Subcutaneous abdominal adipose tissue (tissue), 5 donors: ENCODE measurements at regions not wholly inside any gene's neighbourhood (a gene's known extent, or its start where the extent isn't known, plus 50 kb on each side); places are given as distances from the start of the nearest gene placed in this dataset.
"Not testable (repeated sequence)": the region's sequence is repeated elsewhere in the genome, so short reads cannot be mapped to it uniquely, and the experiment has no call there.

ENCODE experiments used
- H3K27ac ChIP-seq: one replicate; pipeline ENCODE4 v1.7.0; 2013; ENCODE audit warnings: low read depth, mild to moderate bottlenecking, inconsistent platforms, low read length, moderate library complexity
- H3K27me3 ChIP-seq, 5 donors: one replicate each; pipeline ENCODE4 v1.7.0; 2013; ENCODE audit warnings: low read length in 5 of 5, inconsistent platforms in 1 of 5; ENCODE audit not compliant: control insufficient read depth in 5 of 5, insufficient read depth in 4 of 5
- H3K36me3 ChIP-seq, 5 donors: one replicate each; pipeline ENCODE4 v1.7.0; 2013; ENCODE audit warnings: low read length in 5 of 5; ENCODE audit not compliant: control insufficient read depth in 5 of 5, insufficient read depth in 5 of 5
- H3K4me1 ChIP-seq, 5 donors: one replicate each; pipeline ENCODE4 v1.7.0; 2013; ENCODE audit warnings: low read length in 5 of 5, mild to moderate bottlenecking in 3 of 5, moderate library complexity in 1 of 5; ENCODE audit not compliant: control insufficient read depth in 5 of 5, insufficient read depth in 5 of 5
- H3K4me3 ChIP-seq, 5 donors: one replicate each; pipeline ENCODE4 v1.7.0; 2013; ENCODE audit warnings: low read length in 5 of 5, low read depth in 1 of 5
- H3K9ac ChIP-seq, 5 donors: one replicate each; pipeline ENCODE4 v1.7.0; 2013; ENCODE audit warnings: low read length in 5 of 5, mild to moderate bottlenecking in 4 of 5, moderate library complexity in 3 of 5
- H3K9me3 ChIP-seq, 5 donors: one replicate each; pipeline ENCODE4 v1.7.0; 2013; ENCODE audit warnings: low read length in 5 of 5; ENCODE audit not compliant: control insufficient read depth in 5 of 5
- donor health status: healthy.
- donor health status: healthy.
- donor health status: healthy.
- donor health status: healthy.
- donor health status: healthy.

GRCh38 chr2:130251873-130252620 is 53.8 kb upstream of the TUBA3E start:
- H3K9ac ChIP-seq, result no peak overlapping the region
- H3K27me3 ChIP-seq, result peaks cover 6 to 19% (median 18%) of the 10 kb centered on the region in 5 donors
- peaks cover 0 to 7% (median 5%) of the 10 kb centered on the region in 5 donors for H3K4me1 ChIP-seq
- H3K9me3 ChIP-seq, result no peaks in the 10 kb centered on the region
- no peaks in the 10 kb centered on the region for H3K36me3 ChIP-seq
- H3K4me3 ChIP-seq, result no peak overlapping the region
- H3K27ac ChIP-seq, result no peak overlapping the region

- H3K4me1 ChIP-seq, result peaks cover 0 to 7% (median 5%) of the 10 kb centered on the region in 5 donors
- peaks cover 6 to 24% (median 22%) of the 10 kb centered on the region in 5 donors for H3K27me3 ChIP-seq
- no peak overlapping the region for H3K4me3 ChIP-seq
- H3K36me3 ChIP-seq, result no peaks in the 10 kb centered on the region
- H3K9me3 ChIP-seq, result no peaks in the 10 kb centered on the region
- H3K9ac ChIP-seq, result no peak overlapping the region
- H3K27ac ChIP-seq, result no peak overlapping the region
These were observed 53.3 kb upstream of the TUBA3E start for GRCh38 chr2:130251535-130251872.

- not testable (repeated sequence) for H3K4me1 ChIP-seq, H3K27ac ChIP-seq, H3K36me3 ChIP-seq, H3K4me3 ChIP-seq, H3K9me3 ChIP-seq, H3K9ac ChIP-seq
- H3K27me3 ChIP-seq, result peaks cover 6 to 30% (median 18%) of the 10 kb centered on the region in 5 donors
These were observed 50.1 kb upstream of the TUBA3E start for GRCh38 chr2:130248355-130248754.
